ENCODE measurements at regions not wholly inside any gene's neighbourhood (a gene's known extent, or its start where the extent isn't known, plus 50 kb on each side); places are given as distances from the start of the nearest gene placed in this dataset.

DNA sequence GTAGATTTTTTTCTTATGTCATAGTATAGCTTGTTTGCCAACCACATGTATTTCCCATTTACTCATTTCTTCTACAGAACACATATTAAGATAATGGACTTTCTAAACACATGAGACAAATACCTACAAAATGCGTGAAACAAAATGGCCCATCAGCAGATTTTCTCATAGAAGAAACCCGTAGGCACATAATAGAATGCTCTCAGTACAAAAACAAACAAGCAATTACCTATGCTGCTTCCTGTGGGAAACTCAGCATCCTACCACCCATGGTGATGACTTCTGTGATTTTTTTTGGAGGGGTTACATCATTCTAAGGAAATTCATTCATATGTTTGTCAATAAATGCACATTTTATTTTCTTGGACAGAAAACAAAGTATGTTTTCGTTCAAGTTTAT is 343.6 kb downstream of the SPRY1 start:
- TF ChIP-seq, protein P1, sequence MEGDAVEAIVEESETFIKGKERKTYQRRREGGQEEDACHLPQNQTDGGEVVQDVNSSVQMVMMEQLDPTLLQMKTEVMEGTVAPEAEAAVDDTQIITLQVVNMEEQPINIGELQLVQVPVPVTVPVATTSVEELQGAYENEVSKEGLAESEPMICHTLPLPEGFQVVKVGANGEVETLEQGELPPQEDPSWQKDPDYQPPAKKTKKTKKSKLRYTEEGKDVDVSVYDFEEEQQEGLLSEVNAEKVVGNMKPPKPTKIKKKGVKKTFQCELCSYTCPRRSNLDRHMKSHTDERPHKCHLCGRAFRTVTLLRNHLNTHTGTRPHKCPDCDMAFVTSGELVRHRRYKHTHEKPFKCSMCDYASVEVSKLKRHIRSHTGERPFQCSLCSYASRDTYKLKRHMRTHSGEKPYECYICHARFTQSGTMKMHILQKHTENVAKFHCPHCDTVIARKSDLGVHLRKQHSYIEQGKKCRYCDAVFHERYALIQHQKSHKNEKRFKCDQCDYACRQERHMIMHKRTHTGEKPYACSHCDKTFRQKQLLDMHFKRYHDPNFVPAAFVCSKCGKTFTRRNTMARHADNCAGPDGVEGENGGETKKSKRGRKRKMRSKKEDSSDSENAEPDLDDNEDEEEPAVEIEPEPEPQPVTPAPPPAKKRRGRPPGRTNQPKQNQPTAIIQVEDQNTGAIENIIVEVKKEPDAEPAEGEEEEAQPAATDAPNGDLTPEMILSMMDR (IDR thresholded peaks at IDR 0.05; ENCODE audit: control extremely low read depth, extremely low read depth, low read depth, missing control alignments) = no peak
- ChIA-PET POLR2A (no interaction called here), CTCF (no interaction called here)
- DNase-seq (ENCODE audit: extremely low spot score) = no peak

DNA sequence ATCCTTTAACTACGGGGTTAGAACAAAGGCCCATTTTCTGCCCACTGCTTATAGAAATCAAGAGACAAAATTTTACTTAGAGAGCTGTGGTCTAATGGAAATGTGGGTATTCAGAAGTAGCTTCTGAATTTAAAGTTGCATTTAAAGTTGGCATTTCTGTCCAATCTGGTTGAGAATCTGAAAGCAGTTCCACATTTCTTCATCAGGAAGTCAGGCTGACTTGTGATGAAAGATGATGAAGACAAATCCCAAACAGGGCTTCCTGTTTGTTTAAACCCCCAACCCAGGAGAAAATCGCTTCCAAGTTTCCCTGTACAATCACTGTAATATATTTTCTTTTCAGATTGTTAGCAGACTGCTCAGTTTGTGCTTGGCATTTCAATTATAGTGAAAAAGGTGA is 345.3 kb downstream of the SPRY1 start:
- TF ChIP-seq, protein P1 (IDR thresholded peaks at IDR 0.05; ENCODE audit: control extremely low read depth, extremely low read depth, low read depth, missing control alignments) = no peak
- ChIA-PET CTCF (no interaction called here), POLR2A (no interaction called here)
- no peak for DNase-seq (ENCODE audit: extremely low spot score)

DNA sequence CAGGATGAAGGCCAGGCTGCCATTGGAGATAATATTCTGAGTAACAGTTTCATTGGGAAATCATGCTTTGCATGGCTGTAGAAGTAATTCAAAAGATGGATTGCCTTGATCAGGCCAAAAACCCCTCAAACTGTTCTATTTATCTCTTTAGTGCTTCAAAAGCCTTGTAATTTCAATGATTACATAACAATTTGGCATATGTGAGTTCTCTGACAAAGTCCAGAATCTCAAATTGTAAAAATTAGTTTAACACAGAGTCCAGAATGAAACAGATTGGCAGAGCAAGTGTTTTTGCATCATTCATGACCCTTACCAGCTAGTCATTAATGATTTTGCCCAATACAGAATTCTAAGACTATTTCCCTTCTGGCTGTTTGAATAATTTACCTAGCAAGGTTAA is 347.3 kb downstream of the SPRY1 start:
- POLR2A ChIA-PET = no interaction called here
- DNase-seq (ENCODE audit: extremely low spot score) = no peak
- CTCF ChIA-PET = no interaction called here
- TF ChIP-seq, protein P1 (IDR thresholded peaks at IDR 0.05; ENCODE audit: control extremely low read depth, extremely low read depth, low read depth, missing control alignments) = no peak

DNA sequence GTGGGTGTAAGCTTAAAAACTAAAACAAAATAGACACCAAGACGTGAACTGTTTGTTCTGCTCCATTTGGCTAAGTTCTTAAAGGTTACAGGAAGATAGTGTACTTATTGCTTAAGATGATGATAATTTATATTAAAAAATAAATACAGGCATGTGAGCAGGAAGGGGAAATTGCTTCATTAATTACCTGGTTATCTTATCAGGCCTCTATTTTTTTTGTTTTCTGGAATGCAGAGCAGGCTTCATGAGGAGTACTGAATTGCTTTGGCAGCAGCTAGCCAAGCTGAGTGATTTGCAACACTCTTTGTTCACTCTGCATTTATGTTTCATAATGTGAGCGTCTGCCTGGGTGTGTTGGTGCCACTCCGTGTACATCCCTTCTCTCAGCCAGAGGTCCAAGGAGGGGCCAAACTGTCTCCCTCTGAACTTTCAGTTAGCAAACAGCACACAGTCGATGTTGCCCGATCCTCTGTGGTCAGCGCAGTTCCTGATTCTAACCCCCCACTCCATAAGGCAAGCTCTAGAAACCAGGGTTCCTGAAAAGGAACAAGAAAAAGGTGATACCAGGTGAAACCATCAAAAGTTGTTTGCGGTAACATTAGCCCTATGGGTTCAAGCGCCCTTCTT is 348.2 kb downstream of the SPRY1 start:
- DNase-seq (ENCODE audit: extremely low spot score) = no peak
- TF ChIP-seq, protein P1 (IDR thresholded peaks at IDR 0.05; ENCODE audit: control extremely low read depth, extremely low read depth, low read depth, missing control alignments) = no peak
- ChIA-PET CTCF (no interaction called here), POLR2A (no interaction called here)

DNA sequence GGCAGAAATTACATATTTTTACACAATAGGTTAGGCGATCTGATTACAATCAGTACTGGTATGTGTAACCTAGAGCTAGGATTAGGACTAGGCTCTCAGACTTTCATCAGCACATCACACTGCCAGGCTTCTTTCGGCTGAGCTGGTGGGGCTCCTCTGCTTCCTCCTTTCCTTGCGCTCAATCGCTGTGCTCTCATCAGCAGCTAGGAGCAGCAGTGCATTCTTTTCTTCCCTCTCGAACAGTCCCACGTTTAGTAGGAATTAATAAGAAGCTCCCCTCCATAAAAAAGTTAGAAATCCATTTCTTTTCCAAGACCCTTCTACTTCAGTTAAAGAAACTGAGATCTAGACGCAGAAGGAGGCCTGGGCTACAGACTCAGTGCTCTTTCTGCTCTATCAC is 350.4 kb downstream of the SPRY1 start:
- ChIA-PET CTCF (interaction anchor here (1.7 kb wide), 1 partner anchor 26 kb away, joined by 6 read pairs; no protein-coding TSS in a partner anchor), POLR2A (no interaction called here)
- TF ChIP-seq, protein P1 (IDR thresholded peaks at IDR 0.05; ENCODE audit: control extremely low read depth, extremely low read depth, low read depth, missing control alignments) = no peak
- no peak for DNase-seq (ENCODE audit: extremely low spot score)

DNA sequence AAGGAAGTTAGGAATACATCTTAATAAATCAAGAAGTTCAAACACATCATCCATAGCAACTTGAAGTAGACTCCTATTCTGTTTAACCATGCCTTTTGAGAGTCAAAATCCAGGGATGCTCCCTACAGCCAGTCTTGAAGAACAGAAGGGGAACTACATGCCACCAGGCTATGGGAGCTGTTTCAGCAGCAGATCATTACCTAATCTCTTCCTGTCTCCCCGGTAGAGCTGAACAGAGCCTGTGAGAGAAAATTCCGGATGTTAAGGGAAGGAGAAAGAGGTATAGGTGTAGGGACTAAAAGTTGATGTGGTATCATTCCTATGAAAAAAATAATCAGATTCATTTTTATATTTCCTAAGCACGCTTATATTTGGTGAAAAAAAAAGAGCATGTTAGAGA is 352.2 kb downstream of the SPRY1 start:
- DNase-seq (ENCODE audit: extremely low spot score) = no peak
- CTCF ChIA-PET = interaction anchor here (0.9 kb wide), 1 partner anchor 42 kb away, joined by 3 read pairs; no protein-coding TSS in a partner anchor

More for the DNA sequence above, 352.2 kb downstream of the SPRY1 start:
- TF ChIP-seq, protein P1 (IDR thresholded peaks at IDR 0.05; ENCODE audit: control extremely low read depth, extremely low read depth, low read depth, missing control alignments) = no peak
- POLR2A ChIA-PET = no interaction called here
